ENCODE measurements at regions not wholly inside any gene's neighbourhood (a gene's known extent, or its start where the extent isn't known, plus 50 kb on each side); places are given as distances from the start of the nearest gene placed in this dataset.

GRCh38 chr4:77493829-77494551, 111.6 kb upstream of the CXCL13 start:
- no peak for TF ChIP-seq CTCF (optimal IDR thresholded peaks at IDR 0.05 in 1 of 3, IDR thresholded peaks at IDR 0.05 in 1 of 3, conservative IDR thresholded peaks at IDR 0.05 in 1 of 3; ENCODE audit: extremely low read depth in 1 of 3, insufficient read depth in 2 of 3, low read length in 3 of 3)
- TF ChIP-seq EZH2 (IDR thresholded peaks at IDR 0.05; ENCODE audit: low read length) = no peak
